Left renal cortex interstitium (tissue), 4 donors: ENCODE measurements at regions not wholly inside any gene's neighbourhood (a gene's known extent, or its start where the extent isn't known, plus 50 kb on each side); places are given as distances from the start of the nearest gene placed in this dataset.
"Not testable (repeated sequence)": the region's sequence is repeated elsewhere in the genome, so short reads cannot be mapped to it uniquely, and the experiment has no call there.

ENCODE experiments used
- DNase-seq, 4 donors: peaks; one replicate each; pipeline ENCODE4 v3.0.0-alpha.2; 2013; ENCODE audit warnings: low read depth in 4 of 4, low spot score in 2 of 4, missing footprints in 1 of 4

DNA sequence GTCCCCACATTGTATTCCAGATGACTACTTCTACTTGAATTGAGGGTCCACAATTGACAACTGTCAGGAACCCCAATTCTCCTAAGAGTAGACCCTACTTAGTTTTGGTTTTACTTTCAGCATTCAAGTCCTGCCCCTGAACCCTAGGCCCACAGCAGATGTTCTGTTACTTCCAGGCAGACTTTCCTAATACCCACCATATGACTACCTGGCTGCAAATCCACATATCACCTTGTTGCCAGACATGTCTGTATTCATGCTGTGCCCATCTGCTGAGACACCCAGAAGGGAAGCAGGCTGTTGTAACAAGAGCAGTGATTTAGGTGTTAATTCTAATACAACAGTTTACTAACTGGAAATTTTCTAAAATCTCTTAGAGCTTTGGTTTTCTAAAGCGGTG, 235.1 kb upstream of the CCDC54 start:
- DNase-seq: no peak

DNA sequence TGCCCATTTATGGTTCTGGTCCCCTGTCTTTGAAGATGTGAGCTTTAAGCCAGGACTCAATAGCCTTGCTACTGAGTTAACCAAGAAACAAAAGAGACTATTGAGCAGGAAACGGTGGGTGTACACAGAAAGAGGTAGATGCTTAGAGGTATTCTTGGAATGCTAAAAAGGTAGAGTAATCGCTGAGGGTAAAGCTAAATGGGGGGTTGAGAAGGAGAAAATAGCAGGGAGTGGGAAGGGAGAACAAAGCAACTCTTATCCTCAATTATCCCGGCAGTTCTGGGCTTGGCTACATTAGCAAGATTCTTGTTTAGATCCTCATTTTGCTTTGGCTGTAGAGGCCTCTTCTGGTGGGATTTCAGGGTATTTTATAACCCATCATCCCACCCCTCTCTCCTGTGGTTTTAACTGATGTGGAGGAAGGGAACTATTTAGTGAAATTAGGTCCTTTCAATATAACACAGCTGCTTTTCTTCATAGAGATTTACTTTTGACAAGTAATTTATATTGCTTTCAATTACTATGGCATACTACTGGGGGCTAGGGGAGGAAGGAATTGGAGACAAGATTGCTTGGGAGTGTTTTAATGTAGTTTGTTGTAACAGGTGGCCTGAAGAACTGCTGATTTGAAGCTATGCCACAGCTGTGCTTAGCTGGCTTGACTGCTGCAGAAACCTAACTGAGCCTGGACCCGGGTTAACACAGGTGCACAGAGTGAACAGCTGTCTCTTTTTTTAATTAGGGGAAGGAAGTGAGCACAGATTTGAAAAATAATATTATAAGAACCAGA, 234.3 kb upstream of the CCDC54 start:
- peak in 1 of 4 donors; percentile 24 for DNase-seq

DNA sequence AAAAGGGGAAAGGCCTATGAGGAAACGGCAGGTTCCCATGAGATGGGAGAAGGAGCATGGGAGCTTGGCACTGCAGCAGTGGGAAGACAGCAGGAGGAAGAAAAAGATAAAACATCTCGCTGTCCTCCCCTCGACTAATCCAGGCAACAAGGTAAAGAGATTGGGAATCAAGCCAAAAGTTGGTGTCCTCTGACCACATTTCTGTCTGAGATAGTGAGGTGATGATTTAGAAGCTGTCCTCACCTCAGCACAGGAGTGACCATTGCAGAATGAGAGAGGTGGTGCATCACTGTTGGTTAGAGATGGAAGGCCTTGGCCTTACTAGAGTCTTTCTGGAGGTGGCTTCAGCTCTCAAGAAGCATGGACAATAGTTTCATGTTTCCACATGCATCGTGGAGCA, 226.6 kb upstream of the CCDC54 start:
- no peak for DNase-seq

- no peak for DNase-seq
Measured at GRCh38 chr3:107153981-107154380, 223.3 kb upstream of the CCDC54 start.

GRCh38 chr3:107172411-107172810, 204.8 kb upstream of the CCDC54 start:
- DNase-seq: no peak

- DNase-seq: no peak
Measured at GRCh38 chr3:107184375-107184774, 192.9 kb upstream of the CCDC54 start.

GRCh38 chr3:107188262-107188661, 189.0 kb upstream of the CCDC54 start:
- DNase-seq: no peak

DNA sequence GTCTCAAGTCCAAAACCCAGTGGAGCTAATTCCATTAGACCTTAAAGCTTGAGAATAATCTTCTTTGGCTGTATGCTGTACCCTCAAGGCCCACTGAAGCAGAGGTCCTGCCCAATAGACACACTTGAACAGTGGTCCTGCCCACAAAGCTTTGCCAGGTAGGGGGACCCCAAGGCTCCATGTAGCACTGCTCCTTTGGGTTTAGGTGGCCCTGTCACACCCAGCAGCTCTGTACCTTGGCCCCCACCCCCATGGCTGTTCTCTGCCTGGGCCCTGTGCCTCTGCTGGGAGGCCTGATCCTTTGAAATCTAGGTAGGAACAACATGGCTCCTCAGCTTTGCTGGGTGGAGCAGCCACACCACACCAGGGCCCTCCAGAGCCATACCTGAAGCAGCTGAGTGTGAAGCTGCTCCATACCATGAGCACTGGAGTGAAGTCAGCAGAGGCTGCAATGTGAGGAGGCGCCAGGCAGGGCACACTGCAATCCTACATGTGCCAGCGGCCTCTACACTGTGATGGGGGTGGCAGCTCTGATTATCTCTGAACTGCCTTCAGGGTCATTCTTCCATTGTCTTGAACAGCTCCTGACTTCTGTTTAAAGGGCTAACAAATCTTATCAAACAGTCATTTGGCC, 188.0 kb upstream of the CCDC54 start:
- no peak for DNase-seq

DNA sequence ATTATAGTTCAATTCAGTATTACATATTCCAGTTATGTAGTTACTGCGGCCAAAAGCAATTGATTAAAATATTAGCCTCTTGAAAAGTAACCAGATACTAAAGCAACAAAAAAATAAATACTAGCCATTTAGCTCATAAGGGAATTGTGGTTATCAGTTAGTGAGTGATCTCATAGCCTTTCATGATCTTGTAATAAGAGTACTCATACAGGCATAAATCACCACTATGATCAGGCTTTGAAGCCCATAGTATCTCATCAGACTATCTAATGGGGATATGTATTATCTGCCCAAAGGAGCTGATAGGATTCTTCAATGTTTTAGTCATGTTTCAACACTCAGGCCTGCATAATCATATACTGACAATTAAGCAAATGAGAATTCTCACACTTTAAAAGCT, 184.1 kb upstream of the CCDC54 start:
- DNase-seq: no peak

DNA sequence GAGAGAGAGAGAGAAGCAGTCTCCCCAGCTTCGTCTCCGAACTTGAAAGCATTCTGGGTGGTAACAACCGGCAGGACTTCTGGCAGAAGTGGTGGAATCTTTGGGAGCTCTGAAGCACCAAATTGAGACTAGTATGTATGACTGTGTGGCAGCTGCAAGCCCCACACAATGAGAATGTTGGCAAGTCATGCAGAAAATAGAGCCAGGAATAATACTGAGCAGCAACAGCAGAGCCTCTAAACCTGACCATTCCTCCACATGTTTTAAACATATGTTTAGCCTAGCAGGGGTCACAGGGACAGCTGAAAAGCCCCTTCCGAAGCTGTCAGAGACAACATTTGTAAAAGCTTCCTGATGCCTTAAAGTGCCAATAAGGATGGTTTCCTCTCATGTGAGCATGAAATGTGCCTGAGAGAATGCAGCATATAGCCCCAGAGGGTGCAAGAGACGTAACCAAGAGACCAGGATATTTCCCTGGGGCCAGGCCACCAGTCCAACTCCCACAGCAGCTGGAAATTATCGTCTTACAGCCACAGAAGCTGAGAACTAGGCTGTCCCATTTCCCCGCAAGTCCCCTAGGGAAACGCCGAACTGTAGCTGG, 178.6 kb upstream of the CCDC54 start:
- peak in 1 of 4 donors; percentile 50 for DNase-seq

GRCh38 chr3:107201146-107201545, 176.1 kb upstream of the CCDC54 start:
- no peak for DNase-seq

DNA sequence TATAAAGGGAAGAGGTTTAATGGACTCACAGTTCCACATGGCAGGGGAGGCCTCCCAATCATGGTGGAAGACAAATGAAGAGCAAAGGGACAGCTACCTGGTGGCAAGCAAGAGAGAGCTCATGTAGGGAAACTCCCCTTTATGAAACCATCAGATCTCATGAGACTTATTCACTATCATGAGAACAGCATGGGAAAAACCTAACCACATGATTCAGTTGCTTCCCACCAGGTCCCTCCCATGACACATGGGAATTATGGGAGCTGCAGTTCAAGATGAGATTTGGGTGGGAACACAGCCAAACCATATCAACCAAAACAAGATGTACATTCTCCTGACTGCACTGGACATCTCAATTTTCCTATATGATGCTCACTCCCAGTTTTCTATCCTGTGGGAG, 174.4 kb upstream of the CCDC54 start:
- DNase-seq: not testable (repeated sequence)

DNA sequence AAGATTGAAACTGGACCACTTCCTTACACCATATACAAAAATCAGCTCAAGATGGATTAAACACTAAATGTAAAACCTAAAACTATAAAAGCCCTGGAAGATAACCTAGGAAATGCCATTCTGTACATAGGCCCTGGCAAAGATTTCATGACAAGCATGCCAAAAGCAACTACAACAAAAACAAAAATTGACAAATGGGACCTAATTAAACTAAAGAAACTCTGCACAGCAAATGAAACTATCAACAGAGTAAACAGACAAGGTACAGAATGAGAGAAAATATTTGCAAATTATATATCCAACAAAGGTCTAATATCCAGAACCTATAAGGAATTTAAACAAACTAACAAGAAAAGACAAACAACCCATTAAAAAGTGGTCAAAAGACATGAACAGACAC, 173.1 kb upstream of the CCDC54 start:
- DNase-seq: no peak

DNA sequence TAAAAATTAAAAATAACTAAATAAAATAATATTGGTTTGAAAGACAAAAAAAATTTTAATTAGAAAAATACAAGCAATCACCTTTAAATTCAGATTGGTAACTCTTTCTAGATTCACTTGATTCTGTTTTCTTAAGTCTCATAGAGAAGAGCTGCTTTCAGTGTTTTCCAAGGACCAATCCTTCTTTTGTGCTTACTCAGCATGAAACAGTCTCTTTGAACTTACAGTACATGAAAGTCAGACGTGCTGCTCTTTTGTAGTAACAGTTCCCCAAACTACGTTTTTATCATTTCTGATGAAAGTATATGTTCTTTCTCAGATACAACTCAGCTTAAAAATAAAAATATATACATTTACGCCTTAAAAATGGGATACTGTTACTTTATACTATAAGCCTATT, 171.9 kb upstream of the CCDC54 start:
- DNase-seq: no peak

DNA sequence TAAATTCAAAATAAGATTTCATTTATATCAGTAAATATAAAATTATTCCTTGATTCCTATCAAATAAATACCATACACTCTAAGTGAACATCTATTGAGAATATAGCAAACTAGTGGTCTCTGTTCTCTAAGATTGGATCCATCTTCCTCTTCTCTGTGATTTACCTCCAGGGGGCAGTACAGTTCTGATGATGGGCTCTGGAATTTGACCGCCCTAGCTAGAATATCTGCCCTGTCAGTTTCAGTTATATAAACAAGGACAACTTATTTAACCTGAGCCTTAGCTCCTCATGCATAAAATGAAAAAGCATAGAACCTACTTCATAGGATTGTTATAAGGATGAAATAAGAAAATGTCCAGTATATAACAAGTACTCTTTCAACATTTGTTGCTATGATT, 171.1 kb upstream of the CCDC54 start:
- DNase-seq: no peak

GRCh38 chr3:107206945-107207344, 170.3 kb upstream of the CCDC54 start:
- DNase-seq: no peak

DNA sequence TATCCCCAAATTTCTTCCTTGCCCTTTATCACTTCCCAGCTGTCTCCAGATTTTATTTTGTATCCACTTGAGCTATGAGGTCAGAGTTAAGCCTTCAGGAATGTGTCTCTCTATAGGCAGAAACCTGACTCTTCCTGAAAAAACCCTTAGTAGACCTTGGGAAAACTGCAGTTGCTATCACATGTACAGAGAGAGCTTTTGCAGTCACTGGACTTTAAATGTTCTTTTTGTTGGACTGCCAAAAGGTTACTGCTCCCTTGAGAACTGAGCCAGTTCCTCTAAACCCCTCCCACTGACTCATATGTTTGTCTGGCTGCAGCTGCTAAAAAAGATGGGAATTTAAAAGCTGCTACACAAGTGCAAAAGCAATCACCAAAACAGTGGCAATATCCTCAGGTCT, 169.1 kb upstream of the CCDC54 start:
- peak; percentile 55 to 85 (median 71) for DNase-seq

DNA sequence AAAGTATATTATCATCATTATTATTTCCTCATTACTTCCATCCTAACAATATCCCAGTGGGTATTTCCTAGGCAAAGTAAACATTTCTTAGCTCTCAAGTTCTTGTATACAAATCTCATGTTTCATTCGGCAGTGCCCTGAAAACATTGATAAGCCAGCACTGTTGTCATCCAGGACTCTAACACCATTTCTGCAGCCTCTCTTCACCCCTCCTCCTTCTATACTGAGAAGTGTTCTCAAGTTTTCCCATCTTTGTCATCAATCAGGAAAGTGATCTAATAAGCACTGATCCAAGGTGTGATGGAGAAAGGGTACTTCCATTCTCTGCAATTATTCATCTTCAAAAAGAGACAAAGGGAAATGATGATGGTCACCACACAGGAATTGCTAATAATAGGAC, 168.4 kb upstream of the CCDC54 start:
- no peak for DNase-seq

DNA sequence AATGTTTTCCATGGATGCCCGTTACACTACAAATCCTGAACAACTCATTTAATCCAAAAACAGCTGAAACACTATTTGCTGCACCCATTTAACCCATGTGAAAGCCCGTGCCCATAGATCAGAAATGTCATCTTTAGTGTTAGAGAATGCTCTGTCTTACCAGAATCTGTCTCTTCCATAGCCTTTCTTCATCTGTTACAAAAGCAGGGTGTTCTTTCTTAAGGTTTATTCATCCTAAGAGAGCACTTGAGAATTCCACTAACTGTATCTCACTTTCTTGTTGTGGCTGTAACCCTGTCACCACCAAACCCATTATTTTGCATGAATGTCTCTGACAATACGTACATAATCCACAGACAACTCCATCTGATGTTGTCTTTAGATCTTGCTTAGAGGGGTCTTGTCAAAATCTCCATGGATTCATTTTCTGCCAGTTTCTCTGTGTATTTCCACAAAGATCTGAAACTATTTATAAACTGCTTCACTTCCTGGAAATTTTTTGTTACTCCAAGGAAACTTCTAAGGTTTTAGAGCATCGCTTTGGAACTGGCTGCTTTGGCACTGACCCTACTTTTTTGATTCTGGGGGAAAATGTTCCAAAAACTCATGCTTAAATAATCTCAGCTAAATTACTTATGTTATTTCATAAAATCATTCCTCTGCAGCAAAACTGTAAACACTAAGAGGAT, 167.8 kb upstream of the CCDC54 start:
- no peak for DNase-seq

GRCh38 chr3:107211608-107212007, 165.6 kb upstream of the CCDC54 start:
- no peak for DNase-seq

DNA sequence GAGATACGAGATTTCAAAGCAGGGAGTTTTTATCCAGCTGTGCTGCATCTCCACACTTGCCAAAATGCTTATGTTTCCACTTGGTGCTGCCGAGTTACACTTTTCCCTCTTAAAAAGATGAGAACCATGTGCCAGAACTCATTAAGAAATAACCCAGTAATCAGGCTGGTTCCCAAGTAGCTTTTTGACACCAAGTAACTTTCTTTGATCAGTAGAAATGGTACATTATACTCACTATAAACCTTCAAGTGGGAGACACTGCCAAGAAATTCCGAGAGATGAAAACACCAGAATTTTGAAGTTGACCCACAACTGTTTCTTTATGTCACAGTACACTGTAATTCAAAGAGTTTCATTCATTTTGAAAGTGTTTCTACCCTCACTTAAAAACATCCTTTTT, 164.6 kb upstream of the CCDC54 start:
- DNase-seq: no peak
